H9 (cell line): ENCODE measurements at regions not wholly inside any gene's neighbourhood (a gene's known extent, or its start where the extent isn't known, plus 50 kb on each side); places are given as distances from the start of the nearest gene placed in this dataset.

Source experiments
- DNase-seq: peaks from one replicate; pipeline ENCODE4 v3.0.0-alpha.2; 2017
- H2AFZ ChIP-seq: one replicate; pipeline ENCODE4 v1.6.1; 2013; ENCODE audit warnings: mild to moderate bottlenecking, low read length, control low read depth, moderate library complexity
- H2AK5ac ChIP-seq: 2 replicates; pipeline ENCODE4 v1.6.1; 2013; ENCODE audit warnings: low read length, control low read depth, mixed read lengths; ENCODE audit not compliant: insufficient read length
- H2BK120ac ChIP-seq: one replicate; pipeline ENCODE4 v1.6.1; 2013; ENCODE audit warnings: low read depth, mild to moderate bottlenecking, low read length, control low read depth, inconsistent platforms; ENCODE audit not compliant: poor library complexity, severe bottlenecking
- H2BK12ac ChIP-seq: 2 replicates; pipeline ENCODE4 v1.6.1; 2013; ENCODE audit warnings: low read length, control low read depth, mixed read lengths, low read depth; ENCODE audit not compliant: insufficient read length
- H2BK15ac ChIP-seq: 2 replicates; pipeline ENCODE4 v1.6.1; 2013; ENCODE audit warnings: low read depth, low read length, control low read depth
- H2BK20ac ChIP-seq: one replicate; pipeline ENCODE4 v1.6.1; 2013; ENCODE audit warnings: low read depth, mild to moderate bottlenecking, low read length, control low read depth, inconsistent platforms; ENCODE audit not compliant: poor library complexity, severe bottlenecking
- H2BK5ac ChIP-seq: 2 replicates; pipeline ENCODE4 v1.6.1; 2013; ENCODE audit warnings: low read length, control low read depth, mixed read lengths; ENCODE audit not compliant: insufficient read length
- H3K14ac ChIP-seq: 2 replicates; pipeline ENCODE4 v1.6.1; 2013; ENCODE audit warnings: low read length, control low read depth; ENCODE audit not compliant: insufficient read depth
- H3K18ac ChIP-seq: 2 replicates; pipeline ENCODE4 v1.6.1; 2013; ENCODE audit warnings: low read depth, mild to moderate bottlenecking, mixed read lengths, low read length, control low read depth; ENCODE audit not compliant: insufficient read length
- H3K23ac ChIP-seq: 2 replicates; pipeline ENCODE4 v1.6.1; 2013; ENCODE audit warnings: low read length, control low read depth, mixed read lengths, low read depth; ENCODE audit not compliant: insufficient read length
- H3K23me2 ChIP-seq: 2 replicates; pipeline ENCODE4 v1.6.1; 2013; ENCODE audit warnings: low read depth, mild to moderate bottlenecking, mixed read lengths, low read length, control low read depth; ENCODE audit not compliant: insufficient read length, poor library complexity, severe bottlenecking
- H3K27ac ChIP-seq: 2 replicates; pipeline ENCODE4 v1.5.1; 2013; ENCODE audit warnings: low read length, control low read depth, mixed read lengths, low read depth; ENCODE audit not compliant: insufficient read length
- H3K27me3 ChIP-seq: 2 replicates; pipeline ENCODE4 v1.6.1; 2013; ENCODE audit warnings: low read length, control low read depth, inconsistent platforms; ENCODE audit not compliant: insufficient read depth
- H3K4ac ChIP-seq: 2 replicates; pipeline ENCODE4 v1.6.1; 2013; ENCODE audit warnings: low read depth, mild to moderate bottlenecking, control low read depth, inconsistent platforms, low read length, moderate library complexity
- H3K4me1 ChIP-seq: 2 replicates; pipeline ENCODE4 v1.6.1; 2013; ENCODE audit warnings: low read length, control low read depth, inconsistent platforms; ENCODE audit not compliant: insufficient read depth
- H3K4me2 ChIP-seq: 2 replicates; pipeline ENCODE4 v1.6.1; 2013; ENCODE audit warnings: low read length, control low read depth, mixed read lengths; ENCODE audit not compliant: insufficient read length, insufficient read depth
- H3K56ac ChIP-seq: 2 replicates; pipeline ENCODE4 v1.6.1; 2013; ENCODE audit warnings: low read depth, mild to moderate bottlenecking, mixed read lengths, low read length, control low read depth; ENCODE audit not compliant: insufficient read length
- H3K79me1 ChIP-seq: 2 replicates; pipeline ENCODE4 v1.6.1; 2013; ENCODE audit warnings: low read depth, mild to moderate bottlenecking, moderate library complexity, low read length, control low read depth, inconsistent platforms; ENCODE audit not compliant: insufficient read depth, poor library complexity, severe bottlenecking
- H3K79me2 ChIP-seq: 2 replicates; pipeline ENCODE4 v1.6.1; 2013; ENCODE audit warnings: low read length, control low read depth, inconsistent platforms; ENCODE audit not compliant: insufficient read depth
- H3K9ac ChIP-seq: 2 replicates; pipeline ENCODE4 v1.6.1; 2013; ENCODE audit warnings: low read length, control low read depth, mixed read lengths; ENCODE audit not compliant: insufficient read length; ENCODE audit errors: extremely low read depth
- H3K9me3 ChIP-seq: one replicate; pipeline ENCODE4 v1.6.1; 2013; ENCODE audit warnings: low read depth, low read length, inconsistent platforms; ENCODE audit not compliant: control insufficient read depth
- H3T11ph ChIP-seq: one replicate; pipeline ENCODE4 v1.6.1; 2013; ENCODE audit warnings: mild to moderate bottlenecking, low read length, control low read depth, inconsistent platforms
- H4K20me1 ChIP-seq: one replicate; pipeline ENCODE4 v1.6.1; 2013; ENCODE audit not compliant: control insufficient read depth, insufficient read length, insufficient read depth
- H4K5ac ChIP-seq: 2 replicates; pipeline ENCODE4 v1.6.1; 2013; ENCODE audit warnings: low read depth, mild to moderate bottlenecking, mixed read lengths, low read length, control low read depth; ENCODE audit not compliant: insufficient read length
- H4K8ac ChIP-seq: replicated peaks from 2 replicates; pipeline ENCODE4 v1.6.1; 2013; ENCODE audit warnings: low read length, control low read depth, mixed read lengths, low read depth; ENCODE audit not compliant: insufficient read length
- H4K91ac ChIP-seq: 2 replicates; pipeline ENCODE4 v1.6.1; 2013; ENCODE audit warnings: low read depth, mild to moderate bottlenecking, moderate library complexity, mixed read lengths, low read length, control low read depth; ENCODE audit not compliant: insufficient read length
- H3K27ac Mint-ChIP-seq, 3 experiments: 2 replicates in 2 of 3; 3 replicates in 1 of 3; pipeline ENCODE4 v1.8.0; 2020 to 2021; ENCODE audit warnings: mixed read lengths in 3 of 3, mild to moderate bottlenecking in 1 of 3, moderate library complexity in 1 of 3
- H3K27me3 Mint-ChIP-seq: 2 replicates; pipeline ENCODE4 v1.8.0; 2021; ENCODE audit warnings: low read depth, mild to moderate bottlenecking, moderate library complexity, mixed read lengths
- H3K36me3 Mint-ChIP-seq, 3 experiments: 2 replicates in 2 of 3; 3 replicates in 1 of 3; pipeline ENCODE4 v1.8.0; 2020 to 2021; ENCODE audit warnings: low read depth in 3 of 3, mixed read lengths in 3 of 3; ENCODE audit not compliant: insufficient read depth in 1 of 3
- H3K4me1 Mint-ChIP-seq, 2 experiments: 2 replicates each; pipeline ENCODE4 v1.8.0; 2020; ENCODE audit warnings: mixed read lengths in 2 of 2
- H3K4me3 Mint-ChIP-seq, 2 experiments: 2 replicates in 1 of 2; 3 replicates in 1 of 2; pipeline ENCODE4 v1.8.0; 2020 to 2021; ENCODE audit warnings: mild to moderate bottlenecking in 2 of 2, mixed read lengths in 2 of 2, moderate library complexity in 1 of 2
- H3K9me3 Mint-ChIP-seq, 2 experiments: 2 replicates in 1 of 2; 3 replicates in 1 of 2; pipeline ENCODE4 v1.8.0; 2020; ENCODE audit warnings: mild to moderate bottlenecking in 2 of 2, mixed read lengths in 2 of 2, moderate library complexity in 1 of 2
- whole genome bisulfite sequencing: extraction: QIAGEN DNeasy Blood & Tissue Kit; methylation state at CpG from one replicate; pipeline ENCODE4 v1.1.7; 2013; ENCODE audit warnings: missing lambda C conversion rate, low lambda C conversion rate, mixed read lengths; ENCODE audit not compliant: insufficient read length; ENCODE audit errors: extremely low coverage; 5-methylcytosine and 5-hydroxymethylcytosine counted together
- TF ChIP-seq, protein P1 (sequence below): fragments of 200-600 bp; sonication (generic); conservative IDR thresholded peaks from 3 replicates; pipeline ENCODE4 v1.8.0; 2021; ENCODE audit warnings: antibody characterized with exemption, mild to moderate bottlenecking

DNA sequence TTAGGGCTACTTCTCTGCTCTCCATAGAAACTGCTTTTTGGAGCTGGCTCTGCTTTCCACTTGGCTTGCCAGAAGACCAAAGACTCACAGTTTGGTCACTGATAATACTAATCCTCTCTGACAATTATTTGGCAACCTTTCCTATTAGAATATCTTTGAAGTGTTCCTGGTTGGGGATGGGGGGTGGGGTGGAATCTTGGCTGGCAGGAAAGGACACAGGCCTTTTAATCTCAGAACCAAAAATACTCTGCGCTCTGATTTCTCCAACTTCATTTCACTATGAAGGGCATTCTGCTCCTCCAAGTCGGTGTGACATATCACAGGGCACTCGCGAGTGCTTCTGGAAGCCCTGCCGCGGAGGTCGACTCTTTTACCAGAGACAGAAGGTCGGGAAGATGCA lies 1329.0 kb upstream of the WWC1 start:
- Histone ChIP-seq H3K18ac (no peak overlapping the region), H3K27ac (no peak overlapping the region), H2BK12ac (no peak overlapping the region), H4K5ac (no peak overlapping the region), H4K8ac (no peak overlapping the region), H3K9ac (no peak overlapping the region), H3K23me2 (no peaks in the 10 kb centered on the region), H3K27me3 (no peaks in the 10 kb centered on the region), H3K23ac (no peak overlapping the region), H3T11ph (no peak overlapping the region), H3K14ac (no peak overlapping the region), H2BK120ac (no peak overlapping the region), H4K91ac (no peak overlapping the region), H2BK5ac (no peak overlapping the region), H4K20me1 (no peaks in the 10 kb centered on the region), H3K79me2 (no peaks in the 10 kb centered on the region), H3K4me2 (no peak overlapping the region), H2BK15ac (no peak overlapping the region), H2AK5ac (no peak overlapping the region), H3K4me1 (peaks cover 5% of the 10 kb centered on the region; the same call in 1 of the 2 replicates), H3K56ac (no peak overlapping the region), H2BK20ac (no peak overlapping the region), H2AFZ (no peak overlapping the region), H3K9me3 (no peaks in the 10 kb centered on the region), H3K79me1 (no peaks in the 10 kb centered on the region), H3K4ac (no peak overlapping the region)
- Mint-ChIP-seq H3K9me3 (no peaks in the 10 kb centered on the region; a peak in 1 of 5 replicates), H3K36me3 (0 out of 7 replicates have a peak, but pooled peaks cover 0 to 2% (median 0%) of the 10 kb centered on the region in 3 experiments), H3K27ac (no peak overlapping the region), H3K27me3 (peaks cover 2% of the 10 kb centered on the region; the same call in 1 of the 2 replicates), H3K4me3 (no peak overlapping the region), H3K4me1 (peaks cover 15 to 21% of the 10 kb centered on the region in 2 experiments)
- DNase-seq, result no peak
- TF ChIP-seq, protein P1, sequence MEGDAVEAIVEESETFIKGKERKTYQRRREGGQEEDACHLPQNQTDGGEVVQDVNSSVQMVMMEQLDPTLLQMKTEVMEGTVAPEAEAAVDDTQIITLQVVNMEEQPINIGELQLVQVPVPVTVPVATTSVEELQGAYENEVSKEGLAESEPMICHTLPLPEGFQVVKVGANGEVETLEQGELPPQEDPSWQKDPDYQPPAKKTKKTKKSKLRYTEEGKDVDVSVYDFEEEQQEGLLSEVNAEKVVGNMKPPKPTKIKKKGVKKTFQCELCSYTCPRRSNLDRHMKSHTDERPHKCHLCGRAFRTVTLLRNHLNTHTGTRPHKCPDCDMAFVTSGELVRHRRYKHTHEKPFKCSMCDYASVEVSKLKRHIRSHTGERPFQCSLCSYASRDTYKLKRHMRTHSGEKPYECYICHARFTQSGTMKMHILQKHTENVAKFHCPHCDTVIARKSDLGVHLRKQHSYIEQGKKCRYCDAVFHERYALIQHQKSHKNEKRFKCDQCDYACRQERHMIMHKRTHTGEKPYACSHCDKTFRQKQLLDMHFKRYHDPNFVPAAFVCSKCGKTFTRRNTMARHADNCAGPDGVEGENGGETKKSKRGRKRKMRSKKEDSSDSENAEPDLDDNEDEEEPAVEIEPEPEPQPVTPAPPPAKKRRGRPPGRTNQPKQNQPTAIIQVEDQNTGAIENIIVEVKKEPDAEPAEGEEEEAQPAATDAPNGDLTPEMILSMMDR, result no peak
- whole genome bisulfite sequencing, result no CpG with 5 or more reads among the region's 8 CpGs
